CD14-positive monocyte (primary cell): ENCODE measurements at regions not wholly inside any gene's neighbourhood (a gene's known extent, or its start where the extent isn't known, plus 50 kb on each side); places are given as distances from the start of the nearest gene placed in this dataset.

Experiments
- DNase-seq, 3 donors: peaks; one replicate each; pipeline ENCODE4 v3.0.0-alpha.2; 2011 to 2022
- H2AFZ ChIP-seq: 2 replicates; pipeline ENCODE4 v1.6.0; 2012; ENCODE audit warnings: mild to moderate bottlenecking, low read depth, low read length, inconsistent platforms; ENCODE audit not compliant: insufficient read depth, poor library complexity, severe bottlenecking
- H3K27ac ChIP-seq, 2 donors: 1 replicate in 1 of 2; 2 replicates in 1 of 2; pipeline ENCODE4 v1.5.1; 2012 to 2013; ENCODE audit warnings: low read length in 2 of 2, control low read depth in 1 of 2, inconsistent platforms in 1 of 2, low read depth in 1 of 2, mild to moderate bottlenecking in 1 of 2
- H3K27me3 ChIP-seq, 2 donors: one replicate each; pipeline versions ENCODE4 v1.6.0 to v1.6.1; 2011 to 2013; ENCODE audit warnings: low read length in 2 of 2; ENCODE audit not compliant: control insufficient read depth in 2 of 2, insufficient read depth in 2 of 2
- H3K36me3 ChIP-seq, 2 donors: replicated peaks in 1 of 2; 1 replicate in 1 of 2; 2 replicates in 1 of 2; pipeline versions ENCODE4 v1.5.1 to v1.6.1; 2012 to 2013; ENCODE audit warnings: low read length in 2 of 2, control low read depth in 1 of 2, inconsistent platforms in 1 of 2, mild to moderate bottlenecking in 1 of 2; ENCODE audit not compliant: insufficient read depth in 2 of 2, control insufficient read depth in 1 of 2
- H3K4me1 ChIP-seq, 2 donors: 1 replicate in 1 of 2; 2 replicates in 1 of 2; pipeline versions ENCODE4 v1.5.1 to v1.6.1; 2012 to 2013; ENCODE audit warnings: low read length in 2 of 2, control low read depth in 1 of 2, inconsistent platforms in 1 of 2, mild to moderate bottlenecking in 1 of 2, moderate library complexity in 1 of 2; ENCODE audit not compliant: insufficient read depth in 2 of 2, control insufficient read depth in 1 of 2
- H3K4me2 ChIP-seq: replicated peaks from 2 replicates; pipeline ENCODE3; 2012; ENCODE audit warnings: low read length, moderate library complexity, mild to moderate bottlenecking; ENCODE audit not compliant: poor library complexity, severe bottlenecking; ENCODE audit errors: extremely low read depth
- H3K4me3 ChIP-seq, 3 experiments: fragments of 200-600 bp in 1 of 3; sonication (generic) in 1 of 3; replicated peaks in 1 of 3; 1 replicate in 2 of 3; 2 replicates in 1 of 3; pipeline ENCODE4 v1.5.1; 2011 to 2013; ENCODE audit warnings: low read length in 3 of 3, mild to moderate bottlenecking in 3 of 3, control low read depth in 2 of 3, low read depth in 2 of 3, inconsistent platforms in 1 of 3, moderate library complexity in 1 of 3
- H3K79me2 ChIP-seq: 2 replicates; pipeline ENCODE4 v1.6.0; 2012; ENCODE audit warnings: mild to moderate bottlenecking, control low read depth, inconsistent platforms, low read length, moderate library complexity; ENCODE audit not compliant: insufficient read depth
- H3K9ac ChIP-seq: 2 replicates; pipeline ENCODE4 v1.6.0; 2017; ENCODE audit warnings: low read length, mild to moderate bottlenecking; ENCODE audit not compliant: insufficient read depth, poor library complexity, severe bottlenecking
- H3K9me3 ChIP-seq, 2 donors: replicated peaks in 1 of 2; 1 replicate in 1 of 2; 2 replicates in 1 of 2; pipeline versions ENCODE4 v1.5.1 to v1.6.1; 2012 to 2013; ENCODE audit warnings: low read length in 2 of 2, control low read depth in 1 of 2; ENCODE audit not compliant: control insufficient read depth in 1 of 2, insufficient read depth in 1 of 2
- H4K20me1 ChIP-seq: 2 replicates; pipeline ENCODE4 v1.6.0; 2012; ENCODE audit warnings: mild to moderate bottlenecking, low read length, control low read depth, moderate library complexity; ENCODE audit not compliant: insufficient read depth
- H3K27ac Mint-ChIP-seq, 7 donors: one replicate each; pipeline ENCODE4 v1.8.0; 2020; ENCODE audit warnings: mild to moderate bottlenecking in 7 of 7, mixed read lengths in 7 of 7, moderate library complexity in 6 of 7, inconsistent platforms in 2 of 7
- H3K27me3 Mint-ChIP-seq, 3 donors: one replicate each; pipeline ENCODE4 v1.8.0; 2021 to 2022; ENCODE audit warnings: low read depth in 3 of 3, mild to moderate bottlenecking in 3 of 3, mixed read lengths in 3 of 3, moderate library complexity in 3 of 3, inconsistent platforms in 1 of 3
- H3K36me3 Mint-ChIP-seq, 2 donors: one replicate each; pipeline ENCODE4 v1.8.0; 2020; ENCODE audit warnings: mixed read lengths in 2 of 2, inconsistent platforms in 1 of 2, mild to moderate bottlenecking in 1 of 2
- H3K4me1 Mint-ChIP-seq: one replicate; pipeline ENCODE4 v1.8.0; 2020; ENCODE audit warnings: mild to moderate bottlenecking, mixed read lengths
- H3K4me3 Mint-ChIP-seq, 2 donors: one replicate each; pipeline ENCODE4 v1.8.0; 2020; ENCODE audit warnings: mild to moderate bottlenecking in 2 of 2, mixed read lengths in 2 of 2, moderate library complexity in 1 of 2
- H3K9me3 Mint-ChIP-seq, 7 donors: one replicate each; pipeline ENCODE4 v1.8.0; 2020 to 2022; ENCODE audit warnings: mixed read lengths in 7 of 7, mild to moderate bottlenecking in 6 of 7, moderate library complexity in 6 of 7, inconsistent platforms in 2 of 7
- CTCF ChIP-seq: fragments of 200-600 bp; IDR thresholded peaks from one replicate; pipeline ENCODE4 v1.8.0; 2022; ENCODE audit warnings: antibody characterized with exemption, mild to moderate bottlenecking
- WGBS: methylation state at CpG from one replicate; pipeline ENCODE4 v1.1.5; 2013; ENCODE audit warnings: missing lambda C conversion rate; ENCODE audit not compliant: insufficient coverage; 5-methylcytosine and 5-hydroxymethylcytosine counted together
- intact Hi-C, 2 donors: fragments of 100-400 bp; cut with micrococcal nuclease; formaldehyde crosslinking; loops; one replicate each; pipeline versions ENCODE4 v1.15.0 to v1.15.1; 2023

DNA sequence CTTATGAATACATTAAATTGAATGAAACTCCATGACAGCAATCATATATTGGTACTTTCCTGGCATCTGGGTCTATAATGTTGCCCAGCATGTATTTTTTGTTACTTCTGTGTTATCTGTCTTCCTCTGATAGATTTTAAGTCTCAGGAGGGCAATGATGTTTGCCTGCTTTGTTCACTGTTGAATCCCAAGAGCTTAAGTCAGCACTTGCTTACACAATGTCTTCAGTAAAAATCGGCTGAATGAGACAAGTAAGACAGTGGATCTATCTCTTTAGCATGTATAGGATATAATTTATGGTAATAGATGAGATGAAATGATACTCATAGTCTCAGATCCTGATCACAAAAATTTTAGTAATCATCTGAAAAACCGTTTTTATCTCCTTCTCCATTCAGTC lies 1034.9 kb upstream of the EPHA7 start:
- no peak overlapping the region for H3K27ac Mint-ChIP-seq

DNA sequence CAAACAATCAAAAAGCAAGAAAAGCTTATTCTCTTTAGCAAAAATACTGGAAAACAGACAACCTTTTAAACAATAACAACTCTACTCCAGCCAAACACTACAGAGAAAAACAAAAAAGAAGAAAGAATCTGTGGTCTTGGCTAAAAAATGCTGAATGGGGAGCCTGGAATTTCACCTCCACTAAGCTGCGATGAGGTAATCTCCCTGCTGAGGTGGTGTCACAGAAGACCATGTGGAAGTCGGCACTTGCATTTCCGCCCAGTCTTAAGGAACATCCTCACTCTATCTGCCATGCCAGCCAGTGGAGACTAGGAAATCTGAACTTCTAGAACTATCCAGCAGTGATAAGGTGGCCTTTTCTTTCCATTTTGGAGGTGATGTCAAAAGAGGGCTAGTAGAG lies 1026.8 kb upstream of the EPHA7 start:
- Histone ChIP-seq H3K79me2 (no peaks in the 10 kb centered on the region), H3K4me2 (no peak overlapping the region), H3K4me1 (no peaks in the 10 kb centered on the region), H4K20me1 (no peaks in the 10 kb centered on the region), H3K4me3 (no peak overlapping the region), H3K27me3 (no peaks in the 10 kb centered on the region), H3K27ac (no peak overlapping the region), H3K9me3 (no peaks in the 10 kb centered on the region), H2AFZ (no peak overlapping the region), H3K36me3 (no peaks in the 10 kb centered on the region), H3K9ac (no peak overlapping the region)
- TF ChIP-seq CTCF, result no peak
- WGBS, result 100% methylated on average over 1 of the region's 3 CpGs
- intact Hi-C loops, result no loop called here
- H3K36me3 Mint-ChIP-seq, result no peaks in the 10 kb centered on the region
- H3K9me3 Mint-ChIP-seq, result peaks cover 0 to 3% (median 0%) of the 10 kb centered on the region in 7 donors
- no peak overlapping the region for H3K4me3 Mint-ChIP-seq
- no peaks in the 10 kb centered on the region for H3K27me3 Mint-ChIP-seq
- no peaks in the 10 kb centered on the region for H3K4me1 Mint-ChIP-seq
- no peak overlapping the region for H3K27ac Mint-ChIP-seq
- DNase-seq, result no peak

More for the DNA sequence above, 1034.9 kb upstream of the EPHA7 start:
- no peaks in the 10 kb centered on the region for H3K36me3 ChIP-seq
- intact Hi-C loops, result no loop called here
- H3K9ac ChIP-seq, result no peak overlapping the region
- H3K79me2 ChIP-seq, result no peaks in the 10 kb centered on the region
- H4K20me1 ChIP-seq, result no peaks in the 10 kb centered on the region
- no peaks in the 10 kb centered on the region for H3K27me3 ChIP-seq
- Mint-ChIP-seq H3K4me3 (no peak overlapping the region), H3K9me3 (peaks cover 0 to 8% (median 0%) of the 10 kb centered on the region in 7 donors), H3K4me1 (no peaks in the 10 kb centered on the region), H3K27me3 (peaks cover 0 to 4% (median 0%) of the 10 kb centered on the region in 3 donors), H3K36me3 (no peaks in the 10 kb centered on the region)
- H2AFZ ChIP-seq, result no peak overlapping the region
- no peak for DNase-seq
- no peak overlapping the region for H3K27ac ChIP-seq
- H3K4me3 ChIP-seq, result no peak overlapping the region
- no peaks in the 10 kb centered on the region for H3K4me1 ChIP-seq
- no peak overlapping the region for H3K4me2 ChIP-seq
- peaks cover 0 to 5% of the 10 kb centered on the region in 2 donors for H3K9me3 ChIP-seq
- no peak for TF ChIP-seq CTCF
- no CpG with 5 or more reads among the region's 2 CpGs for WGBS
